GM19351 (cell line): ENCODE measurements at regions not wholly inside any gene's neighbourhood (a gene's known extent, or its start where the extent isn't known, plus 50 kb on each side); places are given as distances from the start of the nearest gene placed in this dataset.

Experiments used
- ATAC-seq: cut with Tn5 transposase; IDR thresholded peaks from one replicate; pipeline ENCODE4 v1.9.1; 2021; ENCODE audit warnings: mild to moderate bottlenecking, moderate library complexity; ENCODE audit not compliant: unreplicated experiment

GRCh38 chr12:88413646-88414045 lies 166.6 kb downstream of the KITLG start:
- no peak for ATAC-seq

GRCh38 chr12:88416155-88416554 lies 164.1 kb downstream of the KITLG start:
- no peak for ATAC-seq

- ATAC-seq, result no peak
Observed at GRCh38 chr12:88416786-88417185, 163.5 kb downstream of the KITLG start.

- no peak for ATAC-seq
Observed at GRCh38 chr12:88417531-88417930, 162.7 kb downstream of the KITLG start.

- ATAC-seq, result no peak
Observed at GRCh38 chr12:88418856-88419497, 161.3 kb downstream of the KITLG start.

- no peak for ATAC-seq
Observed at GRCh38 chr12:88419794-88420193, 160.5 kb downstream of the KITLG start.

- ATAC-seq, result no peak
Observed at GRCh38 chr12:88420457-88420856, 159.8 kb downstream of the KITLG start.

GRCh38 chr12:88424791-88425730 lies 155.2 kb downstream of the KITLG start:
- no peak for ATAC-seq

GRCh38 chr12:88428350-88428749 lies 151.9 kb downstream of the KITLG start:
- no peak for ATAC-seq

GRCh38 chr12:88431246-88431645 lies 149.0 kb downstream of the KITLG start:
- ATAC-seq, result no peak

GRCh38 chr12:88432531-88433490 lies 147.5 kb downstream of the KITLG start:
- ATAC-seq, result no peak

- peak; percentile 87 for ATAC-seq
Observed at GRCh38 chr12:88433997-88434703, 146.1 kb downstream of the KITLG start.

GRCh38 chr12:88435334-88436076 lies 144.8 kb downstream of the KITLG start:
- ATAC-seq, result no peak

- no peak for ATAC-seq
Observed at GRCh38 chr12:88437226-88437625, 143.0 kb downstream of the KITLG start.
